GM18519 (cell line): ENCODE measurements at regions not wholly inside any gene's neighbourhood (a gene's known extent, or its start where the extent isn't known, plus 50 kb on each side); places are given as distances from the start of the nearest gene placed in this dataset.
"Not testable (repeated sequence)": the region's sequence is repeated elsewhere in the genome, so short reads cannot be mapped to it uniquely, and the experiment has no call there.

Source experiments
- ATAC-seq: cut with Tn5 transposase; IDR thresholded peaks from one replicate; pipeline ENCODE4 v1.9.1; 2021; ENCODE audit warnings: mild to moderate bottlenecking, moderate library complexity; ENCODE audit not compliant: unreplicated experiment, low FRiP score

GRCh38 chr6:134537765-134538164 lies 219.9 kb upstream of the SGK1 start:
- not testable (repeated sequence) for ATAC-seq

- ATAC-seq = no peak
These were observed 219.2 kb upstream of the SGK1 start for GRCh38 chr6:134537146-134537555.

GRCh38 chr6:134535831-134536230 lies 217.9 kb upstream of the SGK1 start:
- no peak for ATAC-seq

- ATAC-seq = no peak
These were observed 216.8 kb upstream of the SGK1 start for GRCh38 chr6:134534708-134535149.

GRCh38 chr6:134533991-134534390 lies 216.1 kb upstream of the SGK1 start:
- no peak for ATAC-seq

- ATAC-seq = no peak
These were observed 215.0 kb upstream of the SGK1 start for GRCh38 chr6:134532694-134533624.

- ATAC-seq = no peak
These were observed 213.7 kb upstream of the SGK1 start for GRCh38 chr6:134531611-134532010.

- no peak for ATAC-seq
These were observed 213.3 kb upstream of the SGK1 start for GRCh38 chr6:134531188-134531551.

GRCh38 chr6:134529921-134530320 lies 212.0 kb upstream of the SGK1 start:
- no peak for ATAC-seq

- no peak for ATAC-seq
These were observed 211.4 kb upstream of the SGK1 start for GRCh38 chr6:134529305-134529704.

- no peak for ATAC-seq
These were observed 209.3 kb upstream of the SGK1 start for GRCh38 chr6:134527108-134527787.

GRCh38 chr6:134525190-134525868 lies 207.4 kb upstream of the SGK1 start:
- ATAC-seq = no peak

- no peak for ATAC-seq
These were observed 206.2 kb upstream of the SGK1 start for GRCh38 chr6:134523903-134524650.

GRCh38 chr6:134523051-134523450 lies 205.1 kb upstream of the SGK1 start:
- no peak for ATAC-seq

- ATAC-seq = no peak
These were observed 203.2 kb upstream of the SGK1 start for GRCh38 chr6:134521116-134521501.

GRCh38 chr6:134520181-134521115 lies 202.5 kb upstream of the SGK1 start:
- no peak for ATAC-seq

GRCh38 chr6:134519465-134519864 lies 201.6 kb upstream of the SGK1 start:
- peak; percentile 68 for ATAC-seq

GRCh38 chr6:134517868-134518267 lies 200.0 kb upstream of the SGK1 start:
- no peak for ATAC-seq

GRCh38 chr6:134517145-134517658 lies 199.3 kb upstream of the SGK1 start:
- no peak for ATAC-seq
